Astrocyte of the spinal cord (primary cell): ENCODE measurements at regions not wholly inside any gene's neighbourhood (a gene's known extent, or its start where the extent isn't known, plus 50 kb on each side); places are given as distances from the start of the nearest gene placed in this dataset.

Source experiments
- DNase-seq: peaks from one replicate; pipeline ENCODE4 v3.0.0; 2011; ENCODE audit warnings: low read depth, low spot score
- H3K4me3 ChIP-seq: 2 replicates; pipeline ENCODE4 v1.5.1; 2011; ENCODE audit warnings: low read depth, mild to moderate bottlenecking, low read length, moderate library complexity
- in situ Hi-C: cut with HindIII; loops from 2 replicates; pipeline ENCODE4 v1.10.0; 2017; ENCODE audit warnings: low sequenced_read_pairs
- TF ChIP-seq, protein P1 (sequence below): IDR thresholded peaks from 2 replicates; pipeline ENCODE4 v1.5.1; 2012; ENCODE audit warnings: low read depth, mild to moderate bottlenecking, low read length, inconsistent platforms

DNA sequence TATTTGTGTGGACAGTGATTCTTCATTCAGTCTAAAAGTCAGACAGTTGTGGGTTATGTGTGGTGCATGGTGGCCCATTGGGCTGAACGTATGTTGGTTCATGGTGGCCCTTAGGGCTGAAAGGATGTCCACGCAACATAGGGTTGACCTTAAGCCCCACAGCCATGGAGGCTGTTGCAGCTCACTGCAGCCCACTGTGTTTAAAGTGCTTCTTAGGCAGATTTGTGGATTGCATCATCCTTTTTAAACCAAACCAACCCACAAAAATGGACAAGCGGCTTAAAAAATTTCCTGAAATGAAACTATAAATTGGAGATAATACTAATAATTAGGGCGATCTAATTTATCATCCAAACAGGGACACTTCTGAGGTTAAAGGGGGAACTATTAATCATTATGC is 219.0 kb upstream of the GATB start:
- in situ Hi-C loops = no loop called here
- DNase-seq = no peak
- no peak overlapping the region for H3K4me3 ChIP-seq
- TF ChIP-seq, protein P1, sequence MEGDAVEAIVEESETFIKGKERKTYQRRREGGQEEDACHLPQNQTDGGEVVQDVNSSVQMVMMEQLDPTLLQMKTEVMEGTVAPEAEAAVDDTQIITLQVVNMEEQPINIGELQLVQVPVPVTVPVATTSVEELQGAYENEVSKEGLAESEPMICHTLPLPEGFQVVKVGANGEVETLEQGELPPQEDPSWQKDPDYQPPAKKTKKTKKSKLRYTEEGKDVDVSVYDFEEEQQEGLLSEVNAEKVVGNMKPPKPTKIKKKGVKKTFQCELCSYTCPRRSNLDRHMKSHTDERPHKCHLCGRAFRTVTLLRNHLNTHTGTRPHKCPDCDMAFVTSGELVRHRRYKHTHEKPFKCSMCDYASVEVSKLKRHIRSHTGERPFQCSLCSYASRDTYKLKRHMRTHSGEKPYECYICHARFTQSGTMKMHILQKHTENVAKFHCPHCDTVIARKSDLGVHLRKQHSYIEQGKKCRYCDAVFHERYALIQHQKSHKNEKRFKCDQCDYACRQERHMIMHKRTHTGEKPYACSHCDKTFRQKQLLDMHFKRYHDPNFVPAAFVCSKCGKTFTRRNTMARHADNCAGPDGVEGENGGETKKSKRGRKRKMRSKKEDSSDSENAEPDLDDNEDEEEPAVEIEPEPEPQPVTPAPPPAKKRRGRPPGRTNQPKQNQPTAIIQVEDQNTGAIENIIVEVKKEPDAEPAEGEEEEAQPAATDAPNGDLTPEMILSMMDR = no peak

DNA sequence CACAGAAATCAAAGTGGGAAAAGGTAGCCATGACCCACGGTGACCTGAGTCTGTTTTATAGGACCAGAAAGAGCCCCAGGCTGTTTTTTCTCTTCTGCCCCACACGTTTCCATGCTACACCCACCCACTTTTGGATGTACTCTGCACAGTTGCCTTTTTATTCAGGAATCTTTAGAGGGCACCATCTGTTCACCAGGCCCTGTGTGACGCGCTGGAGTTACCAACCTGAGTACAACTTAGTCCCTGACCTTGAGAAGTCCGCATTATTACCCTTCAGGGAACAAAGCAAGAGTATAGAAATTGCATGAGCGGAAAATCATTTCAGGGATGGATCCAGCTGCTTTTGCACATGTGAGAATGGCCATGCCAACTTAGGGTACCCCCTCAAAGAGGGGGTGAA is 207.8 kb upstream of the GATB start:
- DNase-seq = no peak
- H3K4me3 ChIP-seq = no peak overlapping the region
- in situ Hi-C loops = no loop called here
- TF ChIP-seq, protein P1 = no peak

DNA sequence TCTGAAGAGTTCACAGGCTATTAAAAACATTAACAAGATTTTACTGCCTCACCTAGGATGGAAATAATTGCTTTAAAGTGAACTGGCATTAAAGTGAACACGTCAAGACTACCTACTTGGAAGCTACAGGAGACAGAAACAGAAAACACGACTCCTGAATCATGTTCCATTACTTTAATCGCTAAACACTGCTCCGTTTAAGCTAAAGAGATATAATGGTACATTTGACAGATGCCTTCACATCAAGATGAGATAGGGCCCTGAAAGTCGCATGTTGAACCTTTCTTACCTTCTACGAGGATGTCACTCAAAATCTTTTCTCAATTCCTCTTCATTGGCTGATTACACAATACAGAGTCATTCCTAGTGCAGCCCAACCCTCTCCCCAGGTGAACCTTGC is 206.3 kb upstream of the GATB start:
- TF ChIP-seq, protein P1 = no peak
- in situ Hi-C loops = no loop called here
- DNase-seq = no peak
- no peak overlapping the region for H3K4me3 ChIP-seq

DNA sequence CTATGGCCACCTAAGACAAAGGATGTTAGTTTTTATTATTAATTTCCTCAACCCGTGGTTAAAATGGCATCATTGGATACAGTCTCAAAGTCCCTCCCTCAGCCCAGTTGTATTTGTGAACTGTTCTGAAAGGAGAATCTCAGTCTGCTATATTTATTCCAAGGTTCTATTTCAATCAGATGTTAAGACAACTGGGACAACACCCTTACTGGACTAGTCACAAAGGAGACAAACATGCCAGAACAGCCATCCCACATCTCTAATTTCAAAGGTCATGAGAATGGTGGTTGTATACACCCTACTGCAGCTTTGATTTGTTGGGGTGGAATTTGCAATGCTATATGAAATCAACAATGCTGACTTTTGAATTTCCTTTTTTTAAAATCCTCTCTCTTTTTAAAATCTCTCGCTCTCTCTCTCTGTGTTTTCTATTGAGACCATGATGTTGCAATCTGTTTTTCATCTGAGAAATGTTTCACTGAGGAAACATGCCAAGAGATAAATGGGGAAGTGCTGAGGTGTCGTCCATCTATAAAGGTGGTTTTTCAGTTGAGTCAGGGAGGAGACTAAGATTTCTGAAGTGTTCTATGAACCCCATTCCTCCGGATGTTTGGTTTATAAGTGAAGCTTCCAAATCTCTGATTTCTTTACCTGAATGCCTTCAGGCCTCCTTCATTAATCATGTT is 201.5 kb upstream of the GATB start:
- H3K4me3 ChIP-seq = no peak overlapping the region
- TF ChIP-seq, protein P1 = no peak
- in situ Hi-C loops = no loop called here
- no peak for DNase-seq

DNA sequence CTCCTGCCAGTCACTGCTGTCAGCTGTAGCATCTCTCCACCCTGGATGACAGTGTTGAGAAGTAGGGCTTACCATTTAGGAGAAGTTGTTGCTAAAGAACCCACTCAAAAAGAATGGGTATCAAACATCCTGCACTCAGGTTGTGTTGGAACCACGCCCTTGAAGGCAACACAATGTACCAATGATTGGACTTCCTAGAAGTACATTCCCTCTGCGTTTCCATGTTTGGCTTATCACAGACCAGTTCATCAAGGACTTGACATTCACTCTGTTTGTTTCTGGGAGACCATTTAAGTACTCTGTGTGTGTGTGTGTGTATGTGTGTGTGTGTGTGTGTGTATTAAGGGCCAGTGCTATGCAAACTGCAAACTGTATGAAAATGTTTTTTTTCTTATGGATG is 200.6 kb upstream of the GATB start:
- no peak for DNase-seq
- in situ Hi-C loops = no loop called here

DNA sequence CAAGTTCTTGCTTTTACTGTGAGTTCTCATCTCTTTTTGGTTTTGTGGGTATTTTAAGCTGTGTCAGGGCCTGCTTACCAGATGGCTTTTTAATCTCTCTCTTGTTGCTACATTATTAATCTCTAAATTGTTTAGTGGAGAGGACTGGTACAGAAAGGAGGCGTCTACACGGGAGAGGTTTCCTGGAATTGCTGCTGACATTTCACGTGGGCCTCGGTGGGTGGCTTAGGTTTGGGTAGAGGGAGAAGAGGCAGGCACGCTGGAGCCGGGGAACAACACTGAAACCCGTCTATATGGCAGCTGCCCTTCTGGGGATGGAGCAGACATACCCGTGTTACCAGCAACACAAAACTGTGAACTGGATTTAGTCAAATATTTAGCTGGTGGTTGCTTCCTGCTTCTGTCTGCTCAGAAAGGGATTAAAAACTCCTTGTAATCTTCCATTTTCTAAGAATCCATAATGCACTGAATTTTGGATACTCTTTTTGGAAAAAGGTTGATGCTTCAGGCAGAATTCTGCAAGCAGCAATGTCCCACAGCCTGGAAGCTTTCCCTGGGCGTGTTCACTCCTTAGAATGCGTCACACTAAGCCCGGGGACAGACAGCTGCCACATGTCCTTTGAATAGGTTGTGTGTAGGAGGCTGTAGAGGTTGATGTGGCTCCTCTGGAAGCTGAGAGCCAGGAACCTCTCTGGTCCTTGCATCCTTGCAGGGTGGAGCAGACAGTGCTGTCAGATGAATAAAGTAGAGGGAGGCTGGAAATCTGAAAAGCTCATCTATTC is 199.8 kb upstream of the GATB start:
- DNase-seq = no peak
- no peak overlapping the region for H3K4me3 ChIP-seq
- in situ Hi-C loops = no loop called here
- TF ChIP-seq, protein P1 = no peak

More for the DNA sequence above, 200.6 kb upstream of the GATB start:
- TF ChIP-seq, protein P1 = no peak
- H3K4me3 ChIP-seq = no peak overlapping the region
